Bronchial epithelial cell (primary cell): ENCODE measurements at regions not wholly inside any gene's neighbourhood (a gene's known extent, or its start where the extent isn't known, plus 50 kb on each side); places are given as distances from the start of the nearest gene placed in this dataset.
"Not testable (repeated sequence)": the region's sequence is repeated elsewhere in the genome, so short reads cannot be mapped to it uniquely, and the experiment has no call there.

Experiments used
- DNase-seq: peaks from one replicate; pipeline ENCODE4 v3.0.0-alpha.2; 2010; ENCODE audit warnings: low read depth
- FAIRE-seq: peaks from 2 replicates; lab custom pipeline; 2011; peaks lifted over from hg19 to GRCh38; lab: Jason Lieb, UNC
- H3K27me3 ChIP-seq: 2 replicates; pipeline ENCODE4 v1.5.1; 2011; ENCODE audit warnings: low read length; ENCODE audit not compliant: control insufficient read depth, insufficient read depth
- H3K36me3 ChIP-seq: 2 replicates; pipeline ENCODE4 v1.5.1; 2011; ENCODE audit warnings: low read length; ENCODE audit not compliant: control insufficient read depth, insufficient read depth
- H3K4me3 ChIP-seq: 2 replicates; pipeline ENCODE4 v1.5.1; 2011; ENCODE audit warnings: mild to moderate bottlenecking, low read depth, low read length, control low read depth
- TF ChIP-seq, protein P1 (sequence below): IDR thresholded peaks from 2 replicates; pipeline ENCODE4 v1.5.1; 2011; ENCODE audit warnings: mild to moderate bottlenecking, moderate library complexity, low read length, control low read depth, inconsistent platforms; ENCODE audit not compliant: insufficient read depth, severe bottlenecking

DNA sequence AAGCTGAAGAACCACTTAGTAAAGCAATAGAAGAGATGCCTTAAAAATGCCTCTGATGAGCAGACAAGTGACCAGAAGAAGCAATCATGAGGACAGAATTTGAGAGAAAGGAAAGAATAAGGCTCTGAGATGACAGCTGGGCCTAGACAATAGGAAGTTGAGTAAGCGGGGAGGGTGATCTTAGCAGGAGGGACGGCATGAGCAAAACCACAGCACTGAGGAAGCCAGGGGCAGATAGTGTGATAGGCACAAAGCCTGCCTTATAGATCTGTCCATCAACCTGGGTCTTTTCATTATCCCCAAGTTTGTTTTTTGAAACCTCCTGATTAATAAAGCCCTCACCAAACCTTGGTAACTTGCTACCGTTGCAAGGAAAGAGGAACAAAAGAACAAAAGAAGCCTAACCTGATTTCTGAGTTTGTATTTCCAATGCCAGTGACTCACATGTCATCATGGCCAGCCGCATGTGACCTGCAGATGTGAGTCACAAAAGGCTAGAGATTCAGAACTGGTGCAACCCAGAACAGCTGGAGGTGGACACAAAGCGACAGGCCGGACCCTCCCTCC lies 55.7 kb upstream of the PPARGC1A start:
- peak; percentile 90 for DNase-seq
- H3K27me3 ChIP-seq: no peaks in the 10 kb centered on the region
- TF ChIP-seq, protein P1, sequence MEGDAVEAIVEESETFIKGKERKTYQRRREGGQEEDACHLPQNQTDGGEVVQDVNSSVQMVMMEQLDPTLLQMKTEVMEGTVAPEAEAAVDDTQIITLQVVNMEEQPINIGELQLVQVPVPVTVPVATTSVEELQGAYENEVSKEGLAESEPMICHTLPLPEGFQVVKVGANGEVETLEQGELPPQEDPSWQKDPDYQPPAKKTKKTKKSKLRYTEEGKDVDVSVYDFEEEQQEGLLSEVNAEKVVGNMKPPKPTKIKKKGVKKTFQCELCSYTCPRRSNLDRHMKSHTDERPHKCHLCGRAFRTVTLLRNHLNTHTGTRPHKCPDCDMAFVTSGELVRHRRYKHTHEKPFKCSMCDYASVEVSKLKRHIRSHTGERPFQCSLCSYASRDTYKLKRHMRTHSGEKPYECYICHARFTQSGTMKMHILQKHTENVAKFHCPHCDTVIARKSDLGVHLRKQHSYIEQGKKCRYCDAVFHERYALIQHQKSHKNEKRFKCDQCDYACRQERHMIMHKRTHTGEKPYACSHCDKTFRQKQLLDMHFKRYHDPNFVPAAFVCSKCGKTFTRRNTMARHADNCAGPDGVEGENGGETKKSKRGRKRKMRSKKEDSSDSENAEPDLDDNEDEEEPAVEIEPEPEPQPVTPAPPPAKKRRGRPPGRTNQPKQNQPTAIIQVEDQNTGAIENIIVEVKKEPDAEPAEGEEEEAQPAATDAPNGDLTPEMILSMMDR: no peak
- no peaks in the 10 kb centered on the region for H3K36me3 ChIP-seq
- peak; percentile 40 for FAIRE-seq
- no peak overlapping the region for H3K4me3 ChIP-seq

DNA sequence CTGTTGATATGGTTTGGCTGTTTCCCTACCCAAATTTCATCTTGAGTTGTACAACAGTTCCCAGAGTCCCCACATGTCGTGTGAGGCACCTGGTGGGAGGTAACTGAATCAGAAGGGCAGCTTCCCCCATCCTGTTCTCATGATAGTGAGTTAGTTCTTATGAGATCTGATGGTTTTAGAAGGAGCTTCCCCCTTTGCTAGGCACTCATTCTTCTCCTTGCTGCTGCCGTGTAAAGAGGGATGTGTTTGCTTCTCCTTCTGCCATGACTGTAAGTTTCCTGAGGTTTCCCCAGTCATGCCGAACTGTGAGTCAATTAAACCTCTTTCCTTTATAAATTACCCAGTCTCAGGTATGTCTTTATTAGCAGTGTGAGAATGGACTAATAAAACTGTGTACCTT lies 54.7 kb upstream of the PPARGC1A start:
- not testable (repeated sequence) for H3K4me3 ChIP-seq, DNase-seq, H3K27me3 ChIP-seq, FAIRE-seq, H3K36me3 ChIP-seq

DNA sequence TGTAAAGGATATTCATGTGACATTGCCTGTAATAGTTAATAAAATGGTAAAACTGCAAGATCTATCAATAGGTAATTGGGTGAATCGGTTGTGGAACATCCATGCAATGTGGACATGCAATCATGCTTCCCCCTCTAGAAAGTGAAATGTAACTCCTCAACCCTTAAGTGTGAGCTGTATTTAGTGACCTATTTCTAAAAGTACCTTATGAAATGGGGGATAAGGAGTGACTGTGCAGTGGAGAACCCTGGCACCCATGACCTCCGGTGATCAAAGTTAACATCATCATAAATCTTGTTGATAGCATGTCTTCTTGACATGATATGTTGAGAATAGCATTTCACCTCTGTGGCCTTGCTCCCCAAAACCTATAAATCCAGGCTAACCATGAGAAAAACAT lies 53.6 kb upstream of the PPARGC1A start:
- TF ChIP-seq, protein P1: no peak
- Histone ChIP-seq H3K27me3 (no peaks in the 10 kb centered on the region), H3K4me3 (no peak overlapping the region), H3K36me3 (no peaks in the 10 kb centered on the region)
- DNase-seq (no peak), FAIRE-seq (no peak)

DNA sequence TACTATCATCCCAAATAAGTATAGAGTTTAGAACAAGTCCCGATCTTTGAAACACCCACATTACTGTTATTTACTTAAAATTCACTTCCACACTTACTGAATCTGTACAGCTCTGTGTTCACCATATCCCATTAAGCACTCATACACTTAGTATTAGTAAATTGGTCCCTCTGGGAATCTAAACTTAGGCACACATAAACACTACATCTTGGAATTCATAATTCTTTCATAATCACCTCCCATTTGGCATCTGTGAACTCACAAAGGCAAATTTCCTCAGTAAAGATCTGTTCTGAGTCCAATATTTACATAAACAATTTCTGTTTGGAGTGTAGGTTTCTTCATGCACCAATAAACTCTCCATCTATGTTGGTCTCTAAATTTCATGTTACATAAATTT lies 52.6 kb upstream of the PPARGC1A start:
- no peak for DNase-seq
- Histone ChIP-seq H3K4me3 (no peak overlapping the region), H3K27me3 (no peaks in the 10 kb centered on the region), H3K36me3 (no peaks in the 10 kb centered on the region)
- TF ChIP-seq, protein P1: no peak
- no peak for FAIRE-seq
